ENCODE measurements at regions not wholly inside any gene's neighbourhood (a gene's known extent, or its start where the extent isn't known, plus 50 kb on each side); places are given as distances from the start of the nearest gene placed in this dataset.

GRCh38 chrX:27399146-27399456 lies 64.0 kb downstream of the PPP4R3C start:
- TF ChIP-seq, protein P1, sequence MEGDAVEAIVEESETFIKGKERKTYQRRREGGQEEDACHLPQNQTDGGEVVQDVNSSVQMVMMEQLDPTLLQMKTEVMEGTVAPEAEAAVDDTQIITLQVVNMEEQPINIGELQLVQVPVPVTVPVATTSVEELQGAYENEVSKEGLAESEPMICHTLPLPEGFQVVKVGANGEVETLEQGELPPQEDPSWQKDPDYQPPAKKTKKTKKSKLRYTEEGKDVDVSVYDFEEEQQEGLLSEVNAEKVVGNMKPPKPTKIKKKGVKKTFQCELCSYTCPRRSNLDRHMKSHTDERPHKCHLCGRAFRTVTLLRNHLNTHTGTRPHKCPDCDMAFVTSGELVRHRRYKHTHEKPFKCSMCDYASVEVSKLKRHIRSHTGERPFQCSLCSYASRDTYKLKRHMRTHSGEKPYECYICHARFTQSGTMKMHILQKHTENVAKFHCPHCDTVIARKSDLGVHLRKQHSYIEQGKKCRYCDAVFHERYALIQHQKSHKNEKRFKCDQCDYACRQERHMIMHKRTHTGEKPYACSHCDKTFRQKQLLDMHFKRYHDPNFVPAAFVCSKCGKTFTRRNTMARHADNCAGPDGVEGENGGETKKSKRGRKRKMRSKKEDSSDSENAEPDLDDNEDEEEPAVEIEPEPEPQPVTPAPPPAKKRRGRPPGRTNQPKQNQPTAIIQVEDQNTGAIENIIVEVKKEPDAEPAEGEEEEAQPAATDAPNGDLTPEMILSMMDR (IDR thresholded peaks at IDR 0.05; ENCODE audit: low read length) = no peak
- TF ChIP-seq EZH2 (IDR thresholded peaks at IDR 0.05; ENCODE audit: borderline replicate concordance, low read length) = no peak

Measured in OCI-LY1 (cell line).